Hematopoietic multipotent progenitor cell treated with erythropoietin and hydrocortisone succinate and interleukin-3 and kit ligand, for 17 days (in vitro differentiated cells): ENCODE measurements at regions not wholly inside any gene's neighbourhood (a gene's known extent, or its start where the extent isn't known, plus 50 kb on each side); places are given as distances from the start of the nearest gene placed in this dataset.

Experiments
- DNase-seq: peaks from one replicate; pipeline ENCODE4 v3.0.0-alpha.2; 2015; ENCODE audit warnings: low spot score

DNA sequence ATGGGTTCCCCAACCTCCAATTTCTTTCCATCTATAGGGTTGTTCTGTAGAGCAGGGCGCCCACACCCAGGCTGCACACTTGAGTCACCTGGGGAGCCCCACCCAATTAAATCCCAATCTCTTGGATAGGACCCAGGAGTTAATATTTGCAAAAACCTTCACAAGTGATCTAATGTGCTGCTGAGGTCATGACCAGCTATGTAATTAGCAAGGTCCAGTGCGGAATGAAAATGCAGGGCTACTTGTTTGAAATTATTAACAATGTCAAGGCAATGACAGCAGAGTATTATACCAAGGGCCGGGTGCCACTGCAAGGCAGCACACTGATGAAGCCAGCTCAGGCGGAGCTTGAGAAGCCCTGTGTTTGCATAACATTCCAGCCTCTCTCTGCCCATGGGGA is 302.7 kb downstream of the MAF start:
- DNase-seq, result no peak

DNA sequence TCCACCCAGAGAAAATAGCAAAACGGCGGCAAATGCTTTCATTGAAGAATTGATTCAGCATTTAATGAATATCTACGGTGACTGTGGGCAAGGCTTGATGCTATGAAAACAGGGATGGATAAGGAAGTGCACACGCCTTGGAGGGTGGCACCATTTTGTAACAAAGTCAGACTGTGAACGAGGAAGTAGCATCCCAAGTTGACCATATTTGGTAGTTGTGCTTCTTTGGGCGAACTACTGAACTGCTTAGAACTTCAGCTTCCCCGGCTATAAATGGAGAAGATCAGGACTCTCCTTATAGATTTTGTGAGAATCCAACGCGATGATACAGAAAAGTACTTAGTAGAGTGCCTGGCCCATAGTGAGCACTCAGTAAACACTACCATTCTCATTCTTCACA is 303.2 kb downstream of the MAF start:
- DNase-seq, result no peak

DNA sequence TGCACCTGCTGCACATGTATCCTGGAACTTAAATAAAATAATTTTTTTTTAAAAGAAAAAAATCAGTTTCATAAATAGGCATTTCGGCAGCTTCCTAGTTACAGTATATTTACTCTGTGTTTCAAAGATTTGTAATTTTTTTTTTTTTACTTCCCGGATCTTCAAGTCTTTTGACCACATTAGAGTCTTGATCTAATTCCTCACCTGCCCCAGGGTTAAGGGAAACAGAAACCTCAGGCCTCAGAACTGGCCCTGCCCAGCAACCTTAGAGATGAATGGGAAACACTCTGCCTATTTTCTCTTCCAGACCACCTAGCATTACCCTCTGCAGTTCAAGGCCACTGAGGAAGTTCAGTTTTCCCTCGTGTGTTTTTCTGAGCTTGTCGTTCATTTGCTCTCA is 304.0 kb downstream of the MAF start:
- DNase-seq, result no peak

DNA sequence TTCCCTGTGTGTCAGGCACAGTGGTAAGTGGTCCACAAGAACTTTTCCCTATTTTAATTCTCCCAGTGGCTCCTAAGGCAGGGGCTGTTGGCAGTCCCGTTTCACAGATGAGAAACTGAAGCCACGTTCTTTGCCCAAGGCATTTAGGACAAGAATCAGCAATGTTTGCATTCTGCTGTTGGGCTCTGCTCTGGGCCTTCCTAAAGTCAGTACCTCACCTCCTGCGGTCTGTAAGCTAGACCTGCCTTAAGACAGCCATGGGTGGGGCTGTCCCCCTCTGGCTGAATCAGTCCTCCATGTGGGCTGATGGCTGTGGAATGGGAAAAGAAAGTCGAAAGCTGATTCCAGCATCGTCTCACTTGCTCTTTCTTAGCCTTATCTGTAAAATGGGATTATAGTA is 304.8 kb downstream of the MAF start:
- no peak for DNase-seq

DNA sequence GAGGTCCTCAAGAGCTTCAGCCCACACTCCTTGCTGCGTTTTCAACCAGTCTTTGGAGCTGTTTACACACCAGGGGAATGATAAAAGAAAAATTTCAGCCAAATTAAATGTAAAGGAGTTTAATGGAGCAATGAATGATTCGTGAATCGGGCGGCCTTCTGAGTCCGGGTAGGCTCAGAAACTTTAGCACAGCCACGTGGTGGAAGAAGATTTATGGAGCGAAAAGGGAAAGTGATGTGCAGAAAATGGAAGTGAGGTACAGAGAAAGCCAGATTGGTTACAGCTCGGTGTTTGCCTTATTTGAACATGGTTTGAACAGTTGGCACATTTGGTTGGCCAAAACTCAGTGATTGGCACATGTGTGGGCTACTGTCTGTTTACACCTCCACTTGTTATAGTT is 305.4 kb downstream of the MAF start:
- no peak for DNase-seq

DNA sequence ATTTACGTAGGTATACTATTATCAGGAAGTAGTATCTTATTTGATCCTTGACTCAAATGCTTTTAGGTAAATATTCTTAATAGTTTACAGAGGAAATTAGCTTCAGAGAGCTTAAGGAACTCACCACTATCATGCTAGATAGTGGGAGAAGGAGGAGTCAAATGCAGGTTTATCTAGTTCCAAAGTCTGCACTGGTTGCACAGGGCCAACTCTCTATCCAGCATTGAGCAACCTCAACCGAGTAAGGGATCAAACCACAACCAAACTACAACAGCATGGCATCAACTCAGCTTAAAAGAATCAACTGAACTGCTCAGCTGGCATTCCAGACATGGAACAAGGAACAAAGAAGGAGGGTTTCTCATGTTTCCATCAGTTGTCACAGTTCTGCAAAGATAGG is 306.0 kb downstream of the MAF start:
- no peak for DNase-seq

DNA sequence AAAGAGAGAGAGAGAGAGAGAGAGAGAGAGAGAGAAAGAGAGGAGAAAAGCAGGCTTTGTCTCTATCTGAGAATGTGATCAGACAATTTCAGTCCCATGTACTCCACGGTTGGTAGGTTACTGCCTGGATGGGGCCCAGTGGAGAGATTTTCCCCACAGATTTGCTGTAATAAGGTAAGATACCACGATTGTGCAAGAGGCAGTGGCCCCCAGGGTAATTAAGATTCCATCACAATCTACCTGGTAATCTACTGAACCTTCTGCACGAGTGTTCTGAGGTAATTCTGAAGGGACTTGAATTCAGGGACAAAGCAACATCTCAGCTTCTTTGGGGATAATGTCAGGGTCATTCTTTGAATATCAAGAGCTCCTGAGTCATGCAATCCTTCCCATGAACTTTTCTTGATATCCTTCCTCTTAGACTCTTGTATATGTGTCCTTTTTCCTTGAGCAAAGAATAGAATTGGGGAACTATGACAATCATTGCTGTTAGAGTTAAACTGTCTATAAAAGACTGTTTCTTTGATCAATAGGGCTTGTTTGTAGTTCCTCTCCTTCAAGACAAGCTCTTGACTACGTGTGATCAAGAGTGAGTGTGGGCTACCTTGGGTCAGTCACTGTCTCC is 306.6 kb downstream of the MAF start:
- no peak for DNase-seq

DNA sequence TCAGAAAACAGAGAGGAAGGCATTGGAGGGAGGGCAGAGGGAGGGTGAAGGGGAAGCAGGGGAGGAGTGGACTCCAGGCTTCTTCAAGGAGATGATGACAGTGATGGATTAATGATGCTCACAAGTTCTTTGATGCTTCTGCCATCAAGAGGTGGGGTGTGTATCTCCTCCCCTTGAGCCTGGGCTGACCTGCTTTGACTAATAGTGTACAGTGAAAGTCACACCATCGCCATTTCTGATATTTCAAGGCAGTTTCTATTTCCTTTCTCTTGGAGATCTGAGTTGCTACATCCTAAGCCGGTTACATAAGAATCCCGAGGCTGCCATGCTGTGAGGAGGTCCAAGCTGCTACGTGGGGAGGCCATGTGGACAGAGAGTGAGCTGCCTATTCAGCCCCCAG is 312.5 kb downstream of the MAF start:
- DNase-seq, result no peak

DNA sequence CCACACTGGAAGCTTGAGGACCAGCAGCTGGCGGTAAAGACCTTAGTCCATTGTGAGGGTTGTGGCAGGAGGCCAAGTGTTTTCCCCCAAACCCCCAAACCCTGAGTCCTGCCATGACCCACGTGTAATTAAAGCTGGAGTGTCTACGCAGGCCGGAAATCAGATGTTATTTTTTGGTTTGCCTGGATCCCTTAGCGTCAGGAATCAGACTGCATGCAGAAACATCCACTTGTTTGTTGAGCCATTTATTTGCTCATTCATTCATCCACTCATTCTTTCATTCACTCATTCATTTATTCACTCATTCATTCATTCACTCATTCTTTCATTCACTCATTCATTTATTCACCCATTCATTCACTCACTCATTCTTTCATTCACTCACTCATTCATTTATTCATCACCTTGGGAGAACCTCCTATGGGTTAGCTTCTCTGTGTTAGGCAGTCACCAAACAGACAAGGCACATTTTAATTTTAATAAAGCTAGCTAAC is 313.1 kb downstream of the MAF start:
- DNase-seq, result no peak

DNA sequence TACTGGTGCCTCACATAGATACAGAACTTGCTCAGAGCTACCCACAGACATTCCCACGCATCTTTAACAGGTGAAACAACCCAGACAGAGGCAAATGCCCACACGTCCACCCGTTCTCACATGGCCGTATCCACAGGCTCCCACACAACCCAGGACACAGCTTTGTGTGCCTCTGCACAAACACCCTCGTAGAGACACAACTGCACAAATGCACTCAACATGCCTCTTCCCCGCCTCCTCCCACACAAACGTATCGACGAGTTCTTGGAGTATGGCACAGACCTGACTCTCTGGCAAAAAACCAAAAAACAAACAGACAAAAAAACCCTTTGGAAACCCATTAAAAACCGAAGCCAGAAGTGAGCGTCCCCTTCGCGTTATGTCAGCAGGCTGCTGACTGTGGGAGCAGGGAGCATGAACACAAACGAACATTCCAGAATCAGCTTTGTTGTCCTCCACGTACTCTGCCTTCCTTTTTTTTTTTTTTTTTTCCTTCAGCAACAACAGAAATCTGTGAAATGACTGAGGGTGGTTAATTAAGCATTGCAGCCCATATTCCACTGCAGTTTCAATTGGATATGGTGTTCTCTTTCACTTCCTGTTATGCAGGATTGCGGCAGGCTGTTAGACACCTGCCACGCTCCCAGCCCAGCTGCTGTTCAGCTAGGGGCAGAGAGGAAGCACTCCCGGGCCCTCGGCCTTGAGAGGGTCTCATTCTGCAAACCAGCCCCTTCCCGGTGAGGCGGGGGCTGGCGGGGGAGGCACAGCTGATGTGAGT is 313.7 kb downstream of the MAF start:
- DNase-seq, result no peak

DNA sequence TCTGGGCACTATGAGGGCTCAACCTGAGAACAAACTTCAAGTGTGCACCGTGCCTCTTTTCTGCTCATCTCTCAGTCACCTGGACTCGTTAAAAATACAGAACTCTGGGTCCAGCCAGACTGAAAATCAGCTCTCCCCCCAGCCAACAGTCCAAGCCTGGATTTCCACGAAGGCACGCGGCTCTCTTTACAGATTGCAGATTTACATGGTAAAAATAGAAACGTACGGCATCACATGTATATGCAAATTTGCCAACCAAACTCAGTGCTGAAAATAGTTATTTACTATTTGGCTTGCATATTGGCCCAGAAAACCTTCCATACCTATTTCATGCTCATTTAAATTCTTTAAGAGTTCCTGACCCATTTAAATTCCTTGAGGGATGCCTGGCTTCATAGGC is 315.8 kb downstream of the MAF start:
- DNase-seq, result no peak

DNA sequence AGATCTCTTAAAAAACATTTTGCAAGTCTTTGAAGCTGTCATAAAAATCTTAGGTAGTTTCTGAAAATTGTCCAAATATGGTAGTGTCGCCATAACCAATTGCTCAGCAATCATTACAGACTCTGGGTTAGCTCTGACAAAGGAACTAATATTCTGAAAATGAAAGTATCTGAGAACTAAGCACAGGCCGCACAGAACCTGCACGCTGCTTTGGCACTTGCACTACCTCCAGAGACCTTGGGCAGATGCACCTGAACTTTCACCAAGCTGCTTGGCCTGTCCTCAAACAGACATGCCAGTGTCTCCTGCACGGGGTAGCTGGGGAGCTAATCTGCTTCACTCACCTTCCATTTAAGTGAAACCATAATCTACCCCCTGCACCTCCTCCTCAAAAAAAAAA is 317.0 kb downstream of the MAF start:
- no peak for DNase-seq

DNA sequence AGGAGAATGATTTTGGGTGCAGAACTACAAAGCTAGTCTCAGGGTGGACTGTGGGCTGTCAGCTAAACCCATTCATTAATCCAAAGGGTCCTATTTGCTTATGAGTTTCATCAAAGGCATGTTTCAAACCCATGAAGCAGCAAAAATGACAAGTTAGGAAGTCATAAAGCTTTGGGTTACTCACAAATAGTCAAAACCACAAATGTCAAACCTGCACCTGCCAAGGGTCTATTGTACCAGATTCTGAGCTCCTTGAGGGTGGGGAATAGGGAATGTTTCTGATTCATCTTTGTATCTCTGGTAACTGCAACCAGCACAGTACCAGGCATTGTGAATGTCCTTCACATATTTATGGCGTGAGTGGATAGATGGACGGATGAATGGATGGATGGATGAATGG is 317.7 kb downstream of the MAF start:
- DNase-seq, result no peak

DNA sequence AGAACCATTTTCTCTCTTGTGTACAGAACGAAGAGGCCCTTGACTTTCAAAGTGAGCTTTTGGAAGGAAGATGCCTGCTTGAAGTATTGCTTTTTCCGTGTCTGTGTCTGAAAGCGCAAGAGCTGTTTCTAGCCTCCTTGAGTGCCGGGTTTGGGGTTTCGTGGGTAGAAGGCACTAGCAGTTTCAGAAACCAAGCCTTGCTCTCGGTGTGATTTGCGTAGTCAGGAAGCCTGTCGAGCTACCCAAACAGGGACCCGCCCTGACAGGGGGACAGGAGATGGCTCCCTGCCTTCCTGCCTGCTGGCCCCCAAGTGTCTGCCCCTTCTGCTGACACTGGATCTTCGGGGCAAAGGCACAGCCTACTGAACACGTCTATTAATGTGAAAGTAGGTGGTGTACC is 322.0 kb downstream of the MAF start:
- no peak for DNase-seq

DNA sequence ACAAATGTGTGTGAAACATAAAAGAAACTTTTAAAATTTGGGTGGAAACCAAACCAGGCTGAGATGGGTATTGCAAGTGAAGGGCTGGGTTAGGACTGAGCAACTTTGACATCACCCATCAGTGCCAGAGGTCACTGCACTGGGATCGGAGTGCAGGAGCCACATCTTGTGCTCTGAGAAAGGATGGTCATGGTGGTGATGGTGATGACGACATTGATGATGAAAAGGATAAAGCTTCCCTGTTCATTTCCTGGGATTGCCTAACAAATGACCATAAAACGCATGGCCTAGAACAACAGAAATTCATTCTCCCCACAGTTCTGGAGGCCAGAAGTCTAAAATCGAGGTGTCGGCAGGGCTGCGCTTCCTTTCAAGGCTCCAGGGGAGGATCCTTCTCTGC is 324.0 kb downstream of the MAF start:
- no peak for DNase-seq

DNA sequence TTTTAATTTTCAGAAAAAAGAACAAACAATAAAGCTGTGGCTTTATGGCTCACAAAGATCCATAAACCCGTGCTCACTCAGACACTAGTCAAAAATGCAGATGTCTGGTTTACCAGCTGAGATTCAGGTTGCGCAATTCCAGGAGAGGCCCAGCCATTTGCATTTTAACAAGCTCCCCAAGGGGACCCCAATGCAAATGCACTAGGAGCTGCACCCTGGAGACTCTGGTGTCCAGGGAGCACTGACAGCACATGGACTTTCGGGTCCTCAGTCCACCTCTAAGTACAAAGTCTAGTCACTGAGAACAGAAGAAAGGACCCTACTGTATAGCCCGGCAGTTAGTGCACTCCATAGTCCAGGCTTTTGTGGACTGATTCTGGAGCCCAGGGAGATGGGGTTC is 326.3 kb downstream of the MAF start:
- DNase-seq, result no peak

DNA sequence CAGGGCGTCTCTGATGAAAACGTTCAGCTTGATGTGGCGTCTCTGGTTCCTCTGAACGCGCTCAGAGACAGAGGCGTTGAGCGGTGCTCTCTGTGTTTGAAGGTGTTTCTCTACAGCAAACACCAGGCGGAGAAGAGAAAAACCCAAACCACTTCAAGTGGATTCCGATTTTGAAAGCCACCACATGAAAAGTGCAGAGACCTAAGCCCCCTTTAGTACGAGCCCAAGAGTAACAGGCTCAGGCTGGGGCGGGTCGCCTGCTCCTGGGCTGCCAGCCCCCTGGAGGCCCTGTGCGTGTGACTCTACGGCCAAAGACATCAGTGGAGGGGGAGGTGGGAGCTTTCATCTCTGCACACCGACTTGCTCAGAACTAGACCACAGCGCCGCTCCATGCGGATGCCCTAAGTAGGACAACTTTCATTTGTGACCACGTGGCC is 328.4 kb downstream of the MAF start:
- no peak for DNase-seq

DNA sequence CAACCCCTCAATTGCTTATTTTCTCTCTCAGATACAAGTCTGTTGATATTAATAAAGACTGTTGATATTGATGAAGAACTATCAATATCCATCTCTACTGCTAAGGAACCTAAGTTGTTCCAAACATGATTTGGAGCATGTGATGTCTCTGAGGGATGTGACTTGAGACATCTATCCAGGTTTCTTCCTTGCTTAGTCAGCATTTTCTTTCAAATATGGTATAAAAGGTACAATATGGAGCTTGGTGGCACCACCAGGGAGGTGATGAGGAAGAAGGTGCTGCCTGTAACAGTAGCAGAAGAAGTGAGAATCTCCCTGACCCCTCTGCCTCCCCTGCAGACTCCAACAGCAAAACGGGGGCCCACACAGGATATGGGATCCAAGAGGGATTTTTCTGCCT is 329.0 kb downstream of the MAF start:
- no peak for DNase-seq

DNA sequence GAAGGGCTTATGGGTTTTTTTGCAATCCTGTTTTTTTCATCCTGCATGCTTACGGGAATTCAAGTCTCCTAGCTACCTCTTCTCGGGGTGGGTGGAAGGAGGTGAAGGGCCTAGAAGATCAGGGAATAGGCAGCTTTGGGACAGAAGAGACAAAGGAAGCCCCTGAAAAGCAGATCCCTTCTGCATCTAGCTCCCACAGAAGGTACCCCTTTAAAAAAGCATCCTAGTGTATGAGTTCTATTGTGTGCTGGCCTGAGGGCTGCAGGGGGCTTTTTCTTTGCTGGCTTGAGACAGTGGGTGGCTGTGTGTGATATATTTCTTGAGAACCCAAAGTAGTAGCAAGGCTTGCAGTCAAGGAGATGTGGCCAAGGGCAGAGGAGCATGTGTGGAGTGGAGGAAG is 330.5 kb downstream of the MAF start:
- no peak for DNase-seq

DNA sequence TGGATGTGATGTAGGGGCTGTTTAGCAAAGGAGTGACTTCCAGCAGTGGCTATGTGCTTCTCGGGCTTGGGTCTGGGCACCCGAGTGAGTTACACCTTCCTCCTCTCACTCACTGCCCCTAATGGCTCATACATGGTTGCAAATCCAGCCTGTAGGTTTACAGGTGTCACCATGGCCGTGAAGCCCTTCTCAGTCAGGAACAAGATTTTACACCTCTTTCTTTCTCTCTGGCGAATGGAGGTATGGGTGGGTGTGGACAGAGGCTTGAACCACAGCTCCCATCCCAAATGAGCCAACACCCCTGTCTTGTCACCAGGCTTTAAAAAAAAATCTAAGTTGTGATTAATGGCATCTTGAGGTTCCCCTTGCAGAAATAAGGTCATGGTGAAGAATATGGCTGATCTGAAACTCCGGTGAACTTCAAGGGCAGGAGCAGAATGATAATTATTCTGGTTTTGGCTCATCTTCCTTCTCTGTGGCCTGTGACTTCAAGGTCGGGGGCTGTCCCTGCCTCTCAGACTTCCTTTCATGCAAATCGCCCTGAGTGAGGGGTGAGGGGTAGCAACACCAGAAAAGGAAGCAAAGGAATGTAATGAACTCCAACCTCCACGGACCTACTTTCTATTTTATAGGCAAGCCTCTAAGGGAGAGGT is 331.2 kb downstream of the MAF start:
- no peak for DNase-seq

DNA sequence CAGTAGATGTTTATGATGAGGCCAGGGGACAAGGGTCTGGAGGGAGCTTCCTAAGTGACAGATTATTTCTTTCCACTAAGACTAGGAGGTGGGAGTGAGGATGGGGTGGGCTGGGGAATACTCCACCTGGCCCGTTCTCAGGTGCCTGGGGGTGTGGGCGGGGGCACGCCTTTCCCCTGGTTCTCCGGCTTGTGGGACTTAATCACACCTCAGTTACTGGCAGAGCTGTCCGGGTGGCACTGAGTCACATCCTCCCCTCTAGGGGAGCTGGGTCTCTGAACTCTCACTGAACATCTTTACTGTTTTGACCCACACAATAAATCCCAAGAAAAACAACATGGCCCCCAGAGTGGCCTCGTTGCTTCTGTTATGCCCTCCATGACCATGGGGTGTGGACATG is 332.8 kb downstream of the MAF start:
- no peak for DNase-seq

DNA sequence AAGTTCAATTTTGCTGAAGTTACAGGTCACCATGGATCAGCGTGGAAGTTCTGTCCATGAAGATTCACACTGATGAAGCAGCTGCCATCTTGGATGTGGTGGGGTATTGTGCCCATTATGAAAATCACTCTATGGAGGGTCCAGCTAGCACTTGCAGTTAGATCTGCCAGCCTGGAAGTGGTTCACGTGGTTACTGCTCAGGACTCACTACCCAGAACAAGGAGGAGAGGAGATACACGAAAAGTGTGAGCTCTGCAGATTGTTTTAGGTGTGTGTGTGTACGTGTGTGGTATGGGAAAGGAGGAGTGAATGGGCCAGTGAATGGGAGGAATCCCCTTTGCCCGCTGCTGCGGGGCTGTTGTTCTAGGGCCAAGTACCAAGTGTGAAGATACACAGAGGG is 333.4 kb downstream of the MAF start:
- no peak for DNase-seq

DNA sequence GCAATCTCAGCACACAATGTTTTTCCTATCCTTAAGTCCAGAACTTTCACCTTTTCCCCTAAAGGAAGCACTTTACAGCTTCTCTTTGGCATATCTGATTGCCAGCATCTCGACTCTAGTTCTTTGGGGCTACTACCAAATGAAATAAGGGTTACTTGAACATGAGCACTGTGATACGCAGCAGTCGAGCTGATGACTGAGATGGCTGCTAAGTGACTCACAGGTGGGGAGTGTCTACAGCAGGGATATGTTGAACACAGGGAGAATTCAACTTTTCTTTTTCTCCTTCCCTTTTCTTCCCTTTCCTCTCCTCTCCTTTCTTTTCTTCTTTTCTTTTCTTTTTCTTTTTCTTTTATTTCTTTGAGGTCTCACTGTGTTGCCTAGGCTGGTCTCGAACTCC is 334.8 kb downstream of the MAF start:
- DNase-seq, result no peak
